IMR-90 (cell line): ENCODE measurements at regions not wholly inside any gene's neighbourhood (a gene's known extent, or its start where the extent isn't known, plus 50 kb on each side); places are given as distances from the start of the nearest gene placed in this dataset.

Experiments
- ATAC-seq: fragments of 200-7000 bp; cut with Tn5 transposase; 2 replicates; pipeline ENCODE4 v1.9.1; 2020; ENCODE audit warnings: low read depth, mild to moderate bottlenecking, moderate library complexity
- BruUV-seq: library from RNA; stranded (reverse); fragments of 400-500 nt; replicated peaks from 2 replicates; lab custom pipeline; 2021; lab: Mats Ljungman, UMichigan
- CTCF ChIA-PET: fragments of 300-600 bp; formaldehyde crosslinking; extraction: SDS; loops from one replicate; lab custom pipeline; 2021; ENCODE audit warnings: antibody characterized with exemption; lab: Yijun Ruan, JAX
- POLR2A ChIA-PET: fragments of 300-600 bp; sonication (Branson Sonifier 250); formaldehyde crosslinking; loops from one replicate; lab custom pipeline; 2022; ENCODE audit warnings: antibody characterized with exemption; ENCODE audit not compliant: unreplicated experiment; lab: Charles Lee
- DNase-seq: peaks from one replicate; pipeline ENCODE4 v3.0.0; 2013
- H2AFZ ChIP-seq: replicated peaks from 2 replicates; pipeline ENCODE3; 2013; ENCODE audit warnings: low read length, mild to moderate bottlenecking; ENCODE audit not compliant: poor library complexity
- H2AK5ac ChIP-seq: 2 replicates; pipeline ENCODE4 v1.6.1; 2013; ENCODE audit warnings: low read depth, low read length, inconsistent platforms
- H2AK9ac ChIP-seq: replicated peaks from 2 replicates; pipeline ENCODE3; 2013; ENCODE audit warnings: mild to moderate bottlenecking, low read depth, low read length, moderate library complexity; ENCODE audit not compliant: poor library complexity
- H2BK120ac ChIP-seq: 2 replicates; pipeline ENCODE4 v1.6.1; 2013; ENCODE audit warnings: low read depth, low read length, inconsistent platforms
- H2BK15ac ChIP-seq: 3 replicates; pipeline ENCODE4 v1.6.1; 2013; ENCODE audit warnings: low read depth, low read length, inconsistent platforms
- H2BK20ac ChIP-seq: 2 replicates; pipeline ENCODE4 v1.6.1; 2013; ENCODE audit warnings: low read depth, mild to moderate bottlenecking, inconsistent platforms, low read length, moderate library complexity
- H2BK5ac ChIP-seq: 2 replicates; pipeline ENCODE4 v1.6.1; 2013; ENCODE audit warnings: mild to moderate bottlenecking, low read depth, low read length, inconsistent platforms; ENCODE audit not compliant: poor library complexity, severe bottlenecking
- H3K14ac ChIP-seq: replicated peaks from 2 replicates; pipeline ENCODE4 v1.6.1; 2013; ENCODE audit warnings: low read depth, low read length, inconsistent platforms
- H3K18ac ChIP-seq: 2 replicates; pipeline ENCODE4 v1.6.1; 2013; ENCODE audit warnings: low read depth, low read length, control low read depth
- H3K23ac ChIP-seq: 2 replicates; pipeline ENCODE4 v1.6.1; 2013; ENCODE audit warnings: low read depth, low read length, inconsistent platforms
- H3K27ac ChIP-seq: 2 replicates; pipeline ENCODE4 v1.5.1; 2013; ENCODE audit warnings: mild to moderate bottlenecking, control low read depth, low read length; ENCODE audit not compliant: insufficient read depth
- H3K27me3 ChIP-seq: 2 replicates; pipeline ENCODE4 v1.6.1; 2013; ENCODE audit warnings: low read length; ENCODE audit not compliant: control insufficient read depth, insufficient read depth
- H3K36me3 ChIP-seq: 2 replicates; pipeline ENCODE4 v1.6.1; 2013; ENCODE audit warnings: low read length, mixed read lengths; ENCODE audit not compliant: control insufficient read depth, insufficient read depth
- H3K4ac ChIP-seq: 2 replicates; pipeline ENCODE4 v1.6.1; 2013; ENCODE audit warnings: low read depth, low read length, inconsistent platforms
- H3K4me1 ChIP-seq: 2 replicates; pipeline ENCODE4 v1.6.1; 2013; ENCODE audit warnings: low read length, mixed read lengths; ENCODE audit not compliant: control insufficient read depth, insufficient read depth
- H3K4me2 ChIP-seq: 2 replicates; pipeline ENCODE4 v1.6.1; 2013; ENCODE audit warnings: low read depth, mild to moderate bottlenecking, control low read depth, low read length, moderate library complexity
- H3K4me3 ChIP-seq: 2 replicates; pipeline ENCODE4 v1.5.1; 2013; ENCODE audit warnings: low read depth, mild to moderate bottlenecking, control low read depth, low read length, moderate library complexity; ENCODE audit not compliant: insufficient read depth
- H3K56ac ChIP-seq: 2 replicates; pipeline ENCODE4 v1.6.1; 2013; ENCODE audit warnings: low read length, inconsistent platforms; ENCODE audit not compliant: insufficient read depth; ENCODE audit errors: extremely low read depth
- H3K79me1 ChIP-seq, 2 experiments: 2 replicates each; pipeline ENCODE4 v1.6.1; 2013; ENCODE audit warnings: low read length in 2 of 2, inconsistent platforms in 1 of 2, low read depth in 1 of 2
- H3K9ac ChIP-seq: 2 replicates; pipeline ENCODE4 v1.6.1; 2013; ENCODE audit warnings: low read depth, low read length, control low read depth
- H3K9me1 ChIP-seq: 2 replicates; pipeline ENCODE4 v1.6.1; 2013; ENCODE audit warnings: low read length, inconsistent platforms; ENCODE audit not compliant: insufficient read depth
- H3K9me3 ChIP-seq: 2 replicates; pipeline ENCODE4 v1.6.1; 2013; ENCODE audit warnings: low read length; ENCODE audit not compliant: control insufficient read depth, insufficient read depth
- H4K20me1 ChIP-seq: 2 replicates; pipeline ENCODE4 v1.6.1; 2013; ENCODE audit warnings: low read length, inconsistent platforms; ENCODE audit not compliant: insufficient read depth
- H4K5ac ChIP-seq: 2 replicates; pipeline ENCODE4 v1.6.1; 2013; ENCODE audit warnings: mild to moderate bottlenecking, low read depth, low read length, control low read depth
- H4K8ac ChIP-seq, 2 experiments: 2 replicates each; pipeline ENCODE4 v1.6.1; 2013; ENCODE audit warnings: low read depth in 2 of 2, low read length in 2 of 2, control low read depth in 1 of 2, inconsistent platforms in 1 of 2
- H4K91ac ChIP-seq: 2 replicates; pipeline ENCODE4 v1.6.1; 2013; ENCODE audit warnings: low read depth, low read length, inconsistent platforms; ENCODE audit not compliant: insufficient read depth
- BHLHE40 ChIP-seq: fragments of 150-350 bp; IDR thresholded peaks from 2 replicates; pipeline ENCODE4 v1.6.1; 2016; ENCODE audit warnings: mild to moderate bottlenecking, low read depth, low read length
- CHD1 ChIP-seq: IDR thresholded peaks from 2 replicates; pipeline ENCODE4 v1.6.1; 2012; ENCODE audit warnings: low read depth, low read length, improper control_type of control experiment
- CTCF ChIP-seq: conservative IDR thresholded peaks from 2 replicates; pipeline ENCODE4 v1.5.1; 2012; ENCODE audit warnings: mild to moderate bottlenecking, low read depth, low read length, improper control_type of control experiment
- FOS ChIP-seq: fragments of 150-350 bp; IDR thresholded peaks from 2 replicates; pipeline ENCODE4 v1.6.1; 2016; ENCODE audit warnings: low read depth, low read length
- MAFK ChIP-seq: IDR thresholded peaks from 2 replicates; pipeline ENCODE4 v1.6.1; 2012; ENCODE audit warnings: low read depth, low read length, improper control_type of control experiment
- NFE2L2 ChIP-seq: fragments of 150-350 bp; IDR thresholded peaks from 2 replicates; pipeline ENCODE4 v1.6.1; 2016; ENCODE audit warnings: low read depth, mild to moderate bottlenecking, low read length
- RAD21 ChIP-seq: IDR thresholded peaks from 2 replicates; pipeline ENCODE4 v1.6.1; 2012; ENCODE audit warnings: low read length, improper control_type of control experiment
- USF2 ChIP-seq: fragments of 150-350 bp; IDR thresholded peaks from 2 replicates; pipeline ENCODE4 v1.6.1; 2017; ENCODE audit warnings: mild to moderate bottlenecking, antibody characterized with exemption, low read length, low read depth
- WGBS, 2 experiments: methylation state at CpG; one replicate each; pipeline versions ENCODE4 v1.1.5 to v1.1.7; 2013; ENCODE audit warnings: missing lambda C conversion rate in 2 of 2; ENCODE audit not compliant: insufficient read length in 1 of 2; ENCODE audit errors: extremely low coverage in 2 of 2; 5-methylcytosine and 5-hydroxymethylcytosine counted together
- dilution Hi-C: fragments of 300-500 bp; cut with HindIII; formaldehyde crosslinking; loops from one replicate; pipeline ENCODE4 v1.14.3; 2018; ENCODE audit warnings: low sequenced_read_pairs; ENCODE audit not compliant: unreplicated experiment
- in situ Hi-C: fragments of 300-500 bp; cut with MboI; formaldehyde crosslinking; loops from 3 replicates; pipeline ENCODE4 v1.14.3; 2019; ENCODE audit warnings: low sequenced_read_pairs, inconsistent platforms, mixed read lengths
- intact Hi-C: fragments of 100-400 bp; cut with micrococcal nuclease; formaldehyde crosslinking; loops from 2 replicates; pipeline ENCODE4 v1.10.0; 2022

GRCh38 chr2:575727-576236 is 101.4 kb downstream of the TMEM18 start:
- Histone ChIP-seq H2BK20ac (no peak overlapping the region), H2BK15ac (no peak overlapping the region), H4K5ac (no peak overlapping the region), H3K14ac (no peak overlapping the region), H2BK120ac (no peak overlapping the region), H3K4ac (no peak overlapping the region), H3K4me3 (no peak overlapping the region), H3K27ac (no peak overlapping the region), H3K9me3 (peaks cover 32% of the 10 kb centered on the region), H3K79me1 (no peaks in the 10 kb centered on the region), H3K36me3 (no peaks in the 10 kb centered on the region), H3K23ac (no peak overlapping the region), H3K18ac (no peak overlapping the region), H2BK5ac (no peak overlapping the region), H3K56ac (no peak overlapping the region), H3K4me2 (no peak overlapping the region), H2AK9ac (no peak overlapping the region), H2AFZ (no peak overlapping the region), H3K4me1 (no peaks in the 10 kb centered on the region), H3K9me1 (no peaks in the 10 kb centered on the region), H4K91ac (no peak overlapping the region), H3K27me3 (no peaks in the 10 kb centered on the region), H4K20me1 (no peaks in the 10 kb centered on the region), H3K9ac (no peak overlapping the region), H4K8ac (no peak overlapping the region), H2AK5ac (no peak overlapping the region)
- in situ Hi-C loops (no loop called here), intact Hi-C loops (no loop called here), dilution Hi-C loops (no loop called here)
- ChIA-PET CTCF (no interaction called here), POLR2A (no interaction called here)
- DNase-seq (no peak), ATAC-seq (no peak)
- TF ChIP-seq RAD21 (no peak), NFE2L2 (no peak), FOS (no peak), USF2 (no peak), CHD1 (no peak), MAFK (no peak), BHLHE40 (no peak), CTCF (no peak)
- WGBS, 2 experiments, result no CpG with 5 or more reads among the region's 1 CpG
- no TSS peak for BruUV-seq
